ENCODE measurements at regions not wholly inside any gene's neighbourhood (a gene's known extent, or its start where the extent isn't known, plus 50 kb on each side); places are given as distances from the start of the nearest gene placed in this dataset.

DNA sequence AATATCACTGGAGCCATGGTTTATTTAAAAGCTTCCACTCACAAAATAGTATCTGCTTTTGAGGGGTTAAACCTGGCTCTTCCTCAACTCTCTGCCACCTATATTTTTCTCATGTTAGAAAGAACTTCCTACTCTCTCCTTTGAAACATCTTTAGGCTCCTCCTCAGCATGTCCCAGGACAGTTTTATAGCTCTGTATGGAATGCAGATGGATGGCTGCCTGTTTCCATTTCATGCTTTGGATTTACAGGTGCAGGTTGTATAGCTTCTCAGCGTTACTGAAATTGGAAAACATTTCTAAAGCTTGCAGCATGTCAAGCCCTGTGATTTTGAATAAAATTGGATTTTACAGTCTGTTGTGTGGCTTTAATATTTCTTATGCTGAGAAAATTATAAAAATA, 314.0 kb downstream of the NDFIP2 start:
- intact Hi-C loops (cut with micrococcal nuclease; ENCODE audit: unreplicated experiment): no loop called here
- Histone ChIP-seq H4K20me1 (ENCODE audit: control insufficient read depth, insufficient read depth) (no peaks in the 10 kb centered on the region), H3K27ac (ENCODE audit: control insufficient read depth, insufficient read depth) (no peak overlapping the region), H3K9me3 (replicated peaks; ENCODE audit: control insufficient read depth, insufficient read depth, low read length) (no peaks in the 10 kb centered on the region; the same call in 2 of the 3 replicates), H3K79me2 (ENCODE audit: control insufficient read depth, insufficient read depth, low read length) (no peaks in the 10 kb centered on the region), H3K9ac (ENCODE audit: control insufficient read depth, insufficient read depth, low read length) (no peak overlapping the region), H3K4me2 (ENCODE audit: control insufficient read depth, insufficient read depth) (no peak overlapping the region), H3K4me1 (ENCODE audit: control insufficient read depth, insufficient read depth, low read length) (no peaks in the 10 kb centered on the region), H3K27me3 (replicated peaks in 1 of 2; ENCODE audit: control insufficient read depth in 2 of 2, insufficient read depth in 2 of 2, low read length in 1 of 2) (no peaks in the 10 kb centered on the region), H3K36me3 (ENCODE audit: control insufficient read depth in 2 of 2, insufficient read depth in 2 of 2, low read length in 1 of 2) (no peaks in the 10 kb centered on the region), H2AFZ (ENCODE audit: control insufficient read depth, low read depth, low read length) (no peak overlapping the region), H3K4me3 (no peak overlapping the region)
- SMC1A ChIA-PET (ENCODE audit: uncharacterized antibody, unreplicated experiment): interaction anchor here (1.1 to 5.4 kb wide), 6 partner anchors 9 to 250 kb away, joined by 3 to 25 read pairs (median 6); no protein-coding TSS in a partner anchor
- ATAC-seq (no peak), FAIRE-seq (no peak), DNase-seq (ENCODE audit: low read depth, low spot score) (no peak)
- RAD21 ChIA-PET (ENCODE audit: unreplicated experiment): no interaction called here
- in situ Hi-C loops (cut with MboI): no loop called here
- whole genome bisulfite sequencing (ENCODE audit: insufficient coverage, insufficient replicate concordance, low lambda C conversion rate, missing lambda C conversion rate): 29% methylated on average over 1 of the region's 1 CpG
- no TSS peak for BruUV-seq (replicated peaks)
- POLR2A ChIA-PET: interaction anchor here (1.5 kb wide), 1 partner anchor 9 kb away, joined by 4 read pairs; no protein-coding TSS in a partner anchor
- CTCF ChIA-PET: interaction anchor here (1.5 to 1.8 kb wide), 2 partner anchors 9 kb away, joined by 3 to 5 read pairs; no protein-coding TSS in a partner anchor
- TF ChIP-seq NRF1 (conservative IDR thresholded peaks at IDR 0.05; ENCODE audit: low read depth, low read length) (no peak), ZNF274 (IDR thresholded peaks at IDR 0.05; ENCODE audit: insufficient read depth, insufficient read length) (no peak), ASH2L (IDR thresholded peaks at IDR 0.05; ENCODE audit: borderline replicate concordance, low read depth) (no peak), RELA (IDR thresholded peaks at IDR 0.05; ENCODE audit: borderline replicate concordance, partially characterized antibody) (no peak), SUZ12 (IDR thresholded peaks at IDR 0.05; ENCODE audit: unreplicated experiment) (no peak), RAD51 (IDR thresholded peaks at IDR 0.05) (no peak), ZSCAN29 (IDR thresholded peaks at IDR 0.05) (no peak), BRCA1 (IDR thresholded peaks at IDR 0.05; ENCODE audit: low read depth, low read length) (no peak), RB1 (IDR thresholded peaks at IDR 0.05; ENCODE audit: borderline replicate concordance) (no peak), ZBTB4 (CRISPR knock-in tag; IDR thresholded peaks at IDR 0.05) (no peak), SPI1 (IDR thresholded peaks at IDR 0.05; ENCODE audit: borderline replicate concordance, insufficient read depth, low read depth, low read length) (no peak), GABPA (IDR thresholded peaks at IDR 0.05; ENCODE audit: low read depth) (no peak), NR2C2 (IDR thresholded peaks at IDR 0.05; ENCODE audit: borderline replicate concordance, control insufficient read depth, insufficient read length, low read depth) (no peak), ZNF384 (IDR thresholded peaks at IDR 0.05; ENCODE audit: borderline replicate concordance, low read depth, low read length) (no peak), REST (IDR thresholded peaks at IDR 0.05; ENCODE audit: low read depth, low read length) (no peak), CTCF (IDR thresholded peaks at IDR 0.05 in 2 of 3, conservative IDR thresholded peaks at IDR 0.05 in 1 of 3; ENCODE audit: control insufficient read depth in 2 of 3, extremely low read depth in 1 of 3, insufficient read depth in 1 of 3, low read depth in 3 of 3, low read length in 3 of 3) (no peak), HDAC6 (IDR thresholded peaks at IDR 0.05; ENCODE audit: unreplicated experiment) (no peak)

All from GM12878 (cell line).